Hepatocyte (in vitro differentiated cells): ENCODE measurements at regions not wholly inside any gene's neighbourhood (a gene's known extent, or its start where the extent isn't known, plus 50 kb on each side); places are given as distances from the start of the nearest gene placed in this dataset.

Experiments used
- EZH2 ChIP-seq: fragments of 200-600 bp; sonication (generic); IDR thresholded peaks from 2 replicates; pipeline ENCODE4 v1.6.1; 2016; ENCODE audit warnings: antibody characterized with exemption, mild to moderate bottlenecking, borderline replicate concordance
- TF ChIP-seq, protein P1 (sequence below): fragments of 200-600 bp; sonication (generic); IDR thresholded peaks from 2 replicates; pipeline ENCODE4 v1.5.1; 2016; ENCODE audit warnings: antibody characterized with exemption, mild to moderate bottlenecking; ENCODE audit not compliant: poor library complexity

DNA sequence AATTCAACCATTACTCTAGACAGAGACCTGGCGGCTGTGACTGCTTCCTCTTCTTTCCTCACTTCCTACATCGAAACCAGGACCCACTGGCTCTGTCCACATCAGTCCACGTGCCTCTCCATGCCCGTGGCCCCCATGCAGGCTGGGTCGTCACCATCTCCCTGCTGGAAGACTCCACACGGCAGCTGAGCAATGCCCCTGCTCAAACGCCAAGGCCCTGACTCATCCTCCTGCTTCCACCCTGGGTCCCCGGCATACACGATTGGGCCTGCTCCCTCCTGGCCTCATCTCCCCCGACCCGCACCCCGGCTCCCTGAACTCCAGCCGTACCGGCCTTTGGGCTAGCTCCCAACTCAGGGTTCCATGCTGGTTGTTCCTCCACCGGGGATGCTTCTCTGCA, 67.2 kb upstream of the IER5L start:
- TF ChIP-seq, protein P1, sequence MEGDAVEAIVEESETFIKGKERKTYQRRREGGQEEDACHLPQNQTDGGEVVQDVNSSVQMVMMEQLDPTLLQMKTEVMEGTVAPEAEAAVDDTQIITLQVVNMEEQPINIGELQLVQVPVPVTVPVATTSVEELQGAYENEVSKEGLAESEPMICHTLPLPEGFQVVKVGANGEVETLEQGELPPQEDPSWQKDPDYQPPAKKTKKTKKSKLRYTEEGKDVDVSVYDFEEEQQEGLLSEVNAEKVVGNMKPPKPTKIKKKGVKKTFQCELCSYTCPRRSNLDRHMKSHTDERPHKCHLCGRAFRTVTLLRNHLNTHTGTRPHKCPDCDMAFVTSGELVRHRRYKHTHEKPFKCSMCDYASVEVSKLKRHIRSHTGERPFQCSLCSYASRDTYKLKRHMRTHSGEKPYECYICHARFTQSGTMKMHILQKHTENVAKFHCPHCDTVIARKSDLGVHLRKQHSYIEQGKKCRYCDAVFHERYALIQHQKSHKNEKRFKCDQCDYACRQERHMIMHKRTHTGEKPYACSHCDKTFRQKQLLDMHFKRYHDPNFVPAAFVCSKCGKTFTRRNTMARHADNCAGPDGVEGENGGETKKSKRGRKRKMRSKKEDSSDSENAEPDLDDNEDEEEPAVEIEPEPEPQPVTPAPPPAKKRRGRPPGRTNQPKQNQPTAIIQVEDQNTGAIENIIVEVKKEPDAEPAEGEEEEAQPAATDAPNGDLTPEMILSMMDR = no peak
- TF ChIP-seq EZH2 = no peak
